ENCODE measurements at regions not wholly inside any gene's neighbourhood (a gene's known extent, or its start where the extent isn't known, plus 50 kb on each side); places are given as distances from the start of the nearest gene placed in this dataset.

DNA sequence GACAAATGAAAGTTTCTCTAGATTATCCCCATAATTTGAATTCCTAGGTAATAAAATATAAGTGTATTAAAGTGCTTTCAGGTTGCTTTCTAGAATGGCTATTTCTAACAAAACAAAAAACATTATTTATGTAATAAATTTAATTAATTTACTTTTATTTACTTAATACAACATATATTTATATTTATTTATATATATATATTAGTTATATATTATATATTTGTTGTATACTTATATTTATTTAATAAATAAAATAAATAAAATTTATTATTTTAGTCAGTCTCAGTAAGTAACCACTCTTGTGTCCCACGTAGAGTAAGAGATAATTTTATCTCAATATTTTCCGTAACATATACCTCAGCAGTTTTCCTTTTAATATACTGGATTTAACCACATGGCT is 1031.6 kb upstream of the CNTN5 start:
- ChIA-PET POLR2A (no interaction called here), CTCF (no interaction called here)
- no peak overlapping the region for H3K9ac ChIP-seq (ENCODE audit: low read length)
- H4K20me1 ChIP-seq (ENCODE audit: control insufficient read depth, insufficient read depth, low read length, poor library complexity, severe bottlenecking): no peaks in the 10 kb centered on the region
- no peak overlapping the region for H3K4me2 ChIP-seq (replicated peaks; ENCODE audit: low read depth, low read length, poor library complexity, severe bottlenecking)
- no peak overlapping the region for H3K4me3 Mint-ChIP-seq
- H3K79me2 ChIP-seq (ENCODE audit: control insufficient read depth, insufficient read depth, low read length): no peaks in the 10 kb centered on the region
- no peaks in the 10 kb centered on the region for H3K27me3 Mint-ChIP-seq
- no peaks in the 10 kb centered on the region for H3K36me3 ChIP-seq (replicated peaks in 1 of 2; ENCODE audit: control extremely low read depth in 1 of 2, control insufficient read depth in 1 of 2, extremely low read depth in 1 of 2, insufficient read depth in 2 of 2, low read length in 1 of 2)
- H2AFZ ChIP-seq (ENCODE audit: insufficient read depth, low read depth, low read length, poor library complexity, severe bottlenecking): no peak overlapping the region
- no peak for TF ChIP-seq CTCF (IDR thresholded peaks at IDR 0.05)
- DNase-seq (no peak), ATAC-seq (ENCODE audit: low read depth) (no peak)
- H3K9me3 Mint-ChIP-seq (ENCODE audit: insufficient read depth): peaks cover 6% of the 10 kb centered on the region
- H3K27ac ChIP-seq (ENCODE audit: low read length in 2 of 2): no peak overlapping the region
- no peak overlapping the region for H3K4me3 ChIP-seq (ENCODE audit: control extremely low read depth in 1 of 5, extremely low read depth in 1 of 5, insufficient read depth in 1 of 5, low read depth in 2 of 5, low read length in 4 of 5)
- H3K4me1 ChIP-seq (ENCODE audit: control insufficient read depth in 2 of 2, insufficient read depth in 2 of 2, low read length in 2 of 2): no peaks in the 10 kb centered on the region
- no peaks in the 10 kb centered on the region for H3K4me1 Mint-ChIP-seq
- no peak overlapping the region for H3K27ac Mint-ChIP-seq
- H3K9me3 ChIP-seq (ENCODE audit: control extremely low read depth in 1 of 3, control insufficient read depth in 2 of 3, insufficient read depth in 1 of 3, low read length in 2 of 3): peaks cover 0 to 4% (median 0%) of the 10 kb centered on the region in 3 donors
- no peaks in the 10 kb centered on the region for H3K27me3 ChIP-seq (replicated peaks in 1 of 4; ENCODE audit: control extremely low read depth in 1 of 4, control insufficient read depth in 3 of 4, insufficient read depth in 4 of 4, low read length in 3 of 4)
- intact Hi-C loops (cut with micrococcal nuclease): no loop called here
- WGBS (ENCODE audit: insufficient coverage): no CpG with 5 or more reads among the region's 2 CpGs

GRCh38 chr11:97990162-97990920 is 1030.4 kb upstream of the CNTN5 start:
- no peak overlapping the region for H3K4me2 ChIP-seq (replicated peaks; ENCODE audit: low read depth, low read length, poor library complexity, severe bottlenecking)
- no CpG with 5 or more reads among the region's 4 CpGs for WGBS (ENCODE audit: insufficient coverage)
- no peak for DNase-seq
- Mint-ChIP-seq H3K27ac (no peak overlapping the region), H3K9me3 (ENCODE audit: insufficient read depth) (peaks cover 6% of the 10 kb centered on the region), H3K4me1 (no peaks in the 10 kb centered on the region), H3K4me3 (no peak overlapping the region), H3K27me3 (no peaks in the 10 kb centered on the region)
- peaks cover 0 to 4% (median 0%) of the 10 kb centered on the region in 3 donors for H3K9me3 ChIP-seq (ENCODE audit: control extremely low read depth in 1 of 3, control insufficient read depth in 2 of 3, insufficient read depth in 1 of 3, low read length in 2 of 3)
- POLR2A ChIA-PET: no interaction called here
- H3K9ac ChIP-seq (ENCODE audit: low read length): no peak overlapping the region
- no peaks in the 10 kb centered on the region for H3K27me3 ChIP-seq (replicated peaks in 1 of 4; ENCODE audit: control extremely low read depth in 1 of 4, control insufficient read depth in 3 of 4, insufficient read depth in 4 of 4, low read length in 3 of 4)
- H3K79me2 ChIP-seq (ENCODE audit: control insufficient read depth, insufficient read depth, low read length): no peaks in the 10 kb centered on the region
- H3K4me1 ChIP-seq (ENCODE audit: control insufficient read depth in 2 of 2, insufficient read depth in 2 of 2, low read length in 2 of 2): no peaks in the 10 kb centered on the region
- no peak overlapping the region for H2AFZ ChIP-seq (ENCODE audit: insufficient read depth, low read depth, low read length, poor library complexity, severe bottlenecking)
- TF ChIP-seq CTCF (IDR thresholded peaks at IDR 0.05): no peak
- CTCF ChIA-PET: no interaction called here
- no peak for ATAC-seq (ENCODE audit: low read depth)
- H4K20me1 ChIP-seq (ENCODE audit: control insufficient read depth, insufficient read depth, low read length, poor library complexity, severe bottlenecking): no peaks in the 10 kb centered on the region
- H3K27ac ChIP-seq (ENCODE audit: low read length in 2 of 2): no peak overlapping the region
- no peak overlapping the region for H3K4me3 ChIP-seq (ENCODE audit: control extremely low read depth in 1 of 5, extremely low read depth in 1 of 5, insufficient read depth in 1 of 5, low read depth in 2 of 5, low read length in 4 of 5)
- H3K36me3 ChIP-seq (replicated peaks in 1 of 2; ENCODE audit: control extremely low read depth in 1 of 2, control insufficient read depth in 1 of 2, extremely low read depth in 1 of 2, insufficient read depth in 2 of 2, low read length in 1 of 2): no peaks in the 10 kb centered on the region
- intact Hi-C loops (cut with micrococcal nuclease): no loop called here
